Skeletal muscle tissue (tissue), 3 donors: ENCODE measurements at regions not wholly inside any gene's neighbourhood (a gene's known extent, or its start where the extent isn't known, plus 50 kb on each side); places are given as distances from the start of the nearest gene placed in this dataset.
"Not testable (repeated sequence)": the region's sequence is repeated elsewhere in the genome, so short reads cannot be mapped to it uniquely, and the experiment has no call there.

Experiments used
- H3K27ac ChIP-seq: one replicate; pipeline ENCODE4 v1.7.0; 2013; ENCODE audit warnings: mild to moderate bottlenecking, low read depth, low read length, inconsistent platforms
- H3K27me3 ChIP-seq, 3 donors: one replicate each; pipeline ENCODE4 v1.7.0; 2013; ENCODE audit warnings: low read length in 3 of 3; ENCODE audit not compliant: control insufficient read depth in 3 of 3, insufficient read depth in 3 of 3
- H3K36me3 ChIP-seq, 3 donors: one replicate each; pipeline ENCODE4 v1.7.0; 2013; ENCODE audit warnings: low read length in 3 of 3; ENCODE audit not compliant: control insufficient read depth in 3 of 3, insufficient read depth in 3 of 3
- H3K4me1 ChIP-seq, 3 donors: one replicate each; pipeline ENCODE4 v1.7.0; 2013; ENCODE audit warnings: low read length in 3 of 3, mild to moderate bottlenecking in 3 of 3; ENCODE audit not compliant: control insufficient read depth in 3 of 3, insufficient read depth in 3 of 3
- H3K4me3 ChIP-seq, 3 donors: one replicate each; pipeline ENCODE4 v1.7.0; 2013; ENCODE audit warnings: low read length in 3 of 3
- H3K9ac ChIP-seq, 3 donors: one replicate each; pipeline ENCODE4 v1.7.0; 2013; ENCODE audit warnings: low read length in 3 of 3, mild to moderate bottlenecking in 3 of 3, moderate library complexity in 2 of 3, low read depth in 1 of 3
- H3K9me3 ChIP-seq, 3 donors: one replicate each; pipeline ENCODE4 v1.7.0; 2013; ENCODE audit warnings: low read length in 3 of 3; ENCODE audit not compliant: control insufficient read depth in 3 of 3
- donor health status: Osteomylitis.

GRCh38 chr1:157230500-157230899 is 92.3 kb upstream of the ETV3 start:
- H3K9me3 ChIP-seq = no peaks in the 10 kb centered on the region
- H3K27me3 ChIP-seq = peaks cover 0 to 2% (median 0%) of the 10 kb centered on the region in 3 donors
- no peak overlapping the region for H3K27ac ChIP-seq
- no peak overlapping the region for H3K4me3 ChIP-seq
- H3K9ac ChIP-seq = no peak overlapping the region
- no peaks in the 10 kb centered on the region for H3K4me1 ChIP-seq
- no peaks in the 10 kb centered on the region for H3K36me3 ChIP-seq

DNA sequence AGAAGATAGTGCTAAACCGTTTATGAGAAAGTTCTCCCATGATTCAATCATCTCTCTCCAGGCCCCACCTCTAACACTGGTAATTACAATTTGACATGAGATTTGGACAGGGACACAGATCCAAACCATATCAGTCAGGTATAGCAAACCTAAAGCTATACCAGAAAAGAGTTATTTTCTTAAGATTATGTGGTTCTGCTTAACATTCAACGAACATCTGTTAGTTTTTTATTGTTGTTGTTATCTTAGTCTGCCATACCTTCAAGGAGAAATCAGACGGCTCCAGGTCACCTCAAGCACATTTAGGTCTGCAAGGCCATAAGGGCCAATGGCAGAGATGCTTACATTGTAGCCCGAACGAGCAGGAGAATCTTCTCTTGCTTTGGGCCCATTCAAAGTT is 89.5 kb upstream of the ETV3 start:
- no peaks in the 10 kb centered on the region for H3K36me3 ChIP-seq
- no peak overlapping the region for H3K4me3 ChIP-seq
- H3K27ac ChIP-seq = no peak overlapping the region
- no peaks in the 10 kb centered on the region for H3K4me1 ChIP-seq
- H3K27me3 ChIP-seq = peaks cover 0 to 2% (median 0%) of the 10 kb centered on the region in 3 donors
- no peak overlapping the region for H3K9ac ChIP-seq
- no peaks in the 10 kb centered on the region for H3K9me3 ChIP-seq

- Histone ChIP-seq H3K36me3 (no peaks in the 10 kb centered on the region), H3K27me3 (peaks cover 0 to 2% (median 0%) of the 10 kb centered on the region in 3 donors)
Observed at GRCh38 chr1:157226739-157227138, 88.5 kb upstream of the ETV3 start.

DNA sequence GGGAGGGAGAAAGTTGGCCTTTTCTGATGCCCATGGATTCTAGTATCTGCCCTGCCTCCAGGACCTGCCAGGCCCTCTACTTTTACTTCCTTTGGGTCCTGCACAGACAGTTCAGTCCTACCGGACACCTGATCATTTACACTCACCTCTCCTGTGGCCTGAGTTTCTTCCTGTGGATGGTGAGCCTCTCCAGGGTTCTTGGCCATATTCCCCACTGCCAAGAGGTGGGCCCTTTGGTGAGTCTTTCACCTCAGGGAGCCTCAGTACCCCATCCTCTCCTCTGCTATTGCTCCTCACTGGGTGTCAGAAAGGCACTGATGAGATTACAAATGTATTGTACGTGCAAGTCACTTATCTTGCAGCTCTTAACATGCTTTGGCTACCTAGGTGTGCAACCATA is 81.4 kb upstream of the ETV3 start:
- no peaks in the 10 kb centered on the region for H3K4me1 ChIP-seq
- no peak overlapping the region for H3K4me3 ChIP-seq
- H3K27me3 ChIP-seq = peaks cover 0 to 7% (median 6%) of the 10 kb centered on the region in 3 donors
- H3K9me3 ChIP-seq = peaks cover 0 to 2% (median 2%) of the 10 kb centered on the region in 3 donors
- no peaks in the 10 kb centered on the region for H3K36me3 ChIP-seq
- no peak overlapping the region for H3K27ac ChIP-seq
- no peak overlapping the region for H3K9ac ChIP-seq

More at GRCh38 chr1:157226739-157227138, 88.5 kb upstream of the ETV3 start:
- H3K27ac ChIP-seq = no peak overlapping the region
- no peak overlapping the region for H3K4me3 ChIP-seq
- no peak overlapping the region for H3K9ac ChIP-seq
- H3K9me3 ChIP-seq = no peaks in the 10 kb centered on the region
- no peaks in the 10 kb centered on the region for H3K4me1 ChIP-seq

DNA sequence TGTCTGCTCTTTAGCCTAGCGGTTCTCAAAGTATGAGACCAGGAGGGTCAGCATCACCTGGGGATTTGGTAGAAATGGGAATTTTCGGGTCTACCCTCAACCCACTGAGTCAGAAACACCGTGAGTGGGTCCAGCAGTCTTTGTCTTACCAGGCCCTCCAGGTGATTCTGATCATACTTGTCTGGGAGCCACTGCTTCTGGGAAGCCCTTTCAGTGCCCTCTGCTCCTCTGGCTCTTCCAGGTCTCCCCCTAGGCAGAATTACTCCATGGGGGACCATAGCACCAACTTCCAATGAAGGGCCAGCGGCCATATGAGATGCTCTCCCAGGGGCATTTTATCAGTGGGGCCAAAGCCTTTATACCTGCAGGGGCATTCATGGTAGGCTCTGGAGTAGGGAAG is 81.0 kb upstream of the ETV3 start:
- Histone ChIP-seq H3K9ac (no peak overlapping the region), H3K36me3 (no peaks in the 10 kb centered on the region), H3K9me3 (peaks cover 0 to 2% (median 2%) of the 10 kb centered on the region in 3 donors), H3K27ac (no peak overlapping the region), H3K27me3 (peaks cover 0 to 7% (median 6%) of the 10 kb centered on the region in 3 donors), H3K4me1 (no peaks in the 10 kb centered on the region), H3K4me3 (no peak overlapping the region)

- Histone ChIP-seq H3K27me3 (peaks cover 0 to 7% (median 6%) of the 10 kb centered on the region in 3 donors), H3K9me3 (peaks cover 0 to 2% (median 2%) of the 10 kb centered on the region in 3 donors), H3K36me3 (no peaks in the 10 kb centered on the region), H3K9ac (no peak overlapping the region), H3K4me3 (no peak overlapping the region), H3K4me1 (no peaks in the 10 kb centered on the region), H3K27ac (no peak overlapping the region)
Observed at GRCh38 chr1:157218671-157219070, 80.5 kb upstream of the ETV3 start.

GRCh38 chr1:157217486-157217885 is 79.3 kb upstream of the ETV3 start:
- Histone ChIP-seq H3K27me3 (peaks cover 0 to 7% (median 6%) of the 10 kb centered on the region in 3 donors), H3K27ac (no peak overlapping the region), H3K9ac (no peak overlapping the region), H3K36me3 (no peaks in the 10 kb centered on the region), H3K4me1 (no peaks in the 10 kb centered on the region), H3K9me3 (peaks cover 0 to 2% (median 2%) of the 10 kb centered on the region in 3 donors), H3K4me3 (no peak overlapping the region)

- H3K9ac ChIP-seq = no peak overlapping the region
- H3K27ac ChIP-seq = no peak overlapping the region
- no peaks in the 10 kb centered on the region for H3K27me3 ChIP-seq
- H3K4me3 ChIP-seq = no peak overlapping the region
- peaks cover 0 to 2% (median 2%) of the 10 kb centered on the region in 3 donors for H3K9me3 ChIP-seq
- H3K36me3 ChIP-seq = no peaks in the 10 kb centered on the region
- no peaks in the 10 kb centered on the region for H3K4me1 ChIP-seq
Observed at GRCh38 chr1:157213836-157214235, 75.6 kb upstream of the ETV3 start.

DNA sequence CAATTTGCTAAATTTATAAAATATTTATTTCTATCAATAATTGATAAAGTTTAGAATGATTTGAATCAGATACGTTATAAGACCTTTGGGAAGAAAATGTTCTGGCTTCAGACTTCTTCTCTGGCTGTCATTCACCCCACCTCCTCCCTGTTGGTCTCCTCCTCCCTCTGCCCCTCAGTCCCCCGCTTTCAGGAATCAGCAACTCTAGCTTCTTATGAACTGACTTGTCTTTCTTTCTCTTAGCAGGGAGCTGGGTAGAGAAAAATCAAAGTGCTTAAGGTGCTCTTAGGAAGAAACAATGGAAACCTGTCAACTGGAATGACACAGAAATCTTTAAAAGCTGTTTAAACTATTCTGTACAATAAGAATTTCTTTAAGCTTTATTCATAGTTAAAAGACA is 71.3 kb upstream of the ETV3 start:
- Histone ChIP-seq H3K9ac (no peak overlapping the region), H3K27me3 (peaks cover 0 to 7% (median 4%) of the 10 kb centered on the region in 3 donors), H3K36me3 (no peaks in the 10 kb centered on the region), H3K4me1 (no peaks in the 10 kb centered on the region), H3K9me3 (no peaks in the 10 kb centered on the region), H3K27ac (no peak overlapping the region), H3K4me3 (no peak overlapping the region)

DNA sequence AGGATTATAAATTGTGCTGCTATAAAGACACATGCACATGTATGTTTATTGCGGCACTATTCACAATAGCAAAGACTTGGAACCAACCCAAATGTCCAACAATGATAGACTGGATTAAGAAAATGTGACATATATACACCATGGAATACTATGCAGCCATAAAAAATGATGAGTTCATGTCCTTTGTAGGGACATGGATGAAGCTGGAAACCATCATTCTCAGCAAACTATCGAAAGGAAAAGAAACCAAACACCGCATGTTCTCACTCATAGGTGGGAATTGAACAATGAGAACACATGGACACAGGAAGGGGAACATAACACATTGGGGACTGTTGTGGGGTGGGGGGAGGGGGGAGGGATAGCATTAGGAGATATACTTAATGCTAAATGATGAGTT is 67.8 kb upstream of the ETV3 start:
- not testable (repeated sequence) for H3K9me3 ChIP-seq, H3K27ac ChIP-seq, H3K4me1 ChIP-seq, H3K9ac ChIP-seq, H3K36me3 ChIP-seq, H3K4me3 ChIP-seq
- peaks cover 5 to 18% (median 11%) of the 10 kb centered on the region in 3 donors for H3K27me3 ChIP-seq

GRCh38 chr1:157203166-157203565 is 65.0 kb upstream of the ETV3 start:
- no peaks in the 10 kb centered on the region for H3K4me1 ChIP-seq
- H3K36me3 ChIP-seq = no peaks in the 10 kb centered on the region
- H3K9ac ChIP-seq = no peak overlapping the region
- H3K4me3 ChIP-seq = no peak overlapping the region
- H3K27ac ChIP-seq = no peak overlapping the region
- H3K9me3 ChIP-seq = no peaks in the 10 kb centered on the region
- H3K27me3 ChIP-seq = peaks cover 5 to 18% (median 11%) of the 10 kb centered on the region in 3 donors
